GM10266 (cell line): ENCODE measurements at regions not wholly inside any gene's neighbourhood (a gene's known extent, or its start where the extent isn't known, plus 50 kb on each side); places are given as distances from the start of the nearest gene placed in this dataset.

Experiments used
- DNase-seq: peaks from one replicate; pipeline ENCODE4 v3.0.0; 2012; ENCODE audit errors: extremely low spot score
- CTCF ChIP-seq: IDR thresholded peaks from 2 replicates; pipeline ENCODE4 v1.5.1; 2012; ENCODE audit warnings: mild to moderate bottlenecking, low read depth; ENCODE audit not compliant: control insufficient read depth, insufficient read depth; ENCODE audit errors: missing control alignments

- TF ChIP-seq CTCF = no peak
- DNase-seq = no peak
Measured at GRCh38 chr15:67940324-67940719, 100.5 kb upstream of the RNU6-1 start.

GRCh38 chr15:67941648-67942310 is 101.9 kb upstream of the RNU6-1 start:
- DNase-seq = no peak
- TF ChIP-seq CTCF = no peak

- TF ChIP-seq CTCF = no peak
- DNase-seq = no peak
Measured at GRCh38 chr15:67943475-67943874, 103.6 kb upstream of the RNU6-1 start.

GRCh38 chr15:67944010-67944641 is 104.3 kb upstream of the RNU6-1 start:
- no peak for TF ChIP-seq CTCF
- DNase-seq = no peak

GRCh38 chr15:67945131-67945530 is 105.3 kb upstream of the RNU6-1 start:
- no peak for TF ChIP-seq CTCF
- no peak for DNase-seq

DNA sequence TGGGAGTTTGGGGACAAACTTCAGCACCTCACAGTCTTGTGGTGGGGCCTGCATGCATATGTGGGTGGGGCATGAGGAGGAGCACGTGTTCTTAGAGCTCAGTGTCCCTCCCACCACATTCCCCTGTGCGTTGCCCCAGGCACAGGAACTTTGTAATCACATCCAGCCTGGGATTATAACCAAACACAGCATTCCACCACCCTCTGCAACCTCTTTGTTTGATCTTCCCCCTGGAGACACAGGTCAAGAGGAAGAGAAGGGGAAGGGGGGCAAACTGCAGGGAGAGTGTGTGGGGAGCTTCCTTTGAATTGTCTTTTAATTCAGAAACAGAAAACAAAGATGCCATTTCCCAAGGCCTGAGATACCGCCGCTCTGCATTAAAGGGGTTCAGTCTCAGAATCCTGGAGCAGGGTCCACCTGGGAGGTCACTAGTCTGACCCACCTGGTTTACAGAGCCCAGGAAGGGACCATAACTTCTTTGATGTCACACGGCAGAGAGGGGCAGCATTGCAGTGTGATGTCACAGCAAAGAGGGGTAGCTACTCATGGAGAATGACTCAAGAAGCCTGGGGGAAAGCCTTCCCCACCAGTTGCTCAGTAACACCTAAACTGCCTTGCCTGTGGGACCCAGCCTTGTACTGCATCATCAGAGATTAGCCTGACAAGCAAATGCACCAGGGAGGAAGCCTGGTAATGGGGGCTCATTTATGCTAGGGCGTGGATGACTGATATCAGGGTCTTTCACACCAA is 106.3 kb upstream of the RNU6-1 start:
- DNase-seq = no peak
- TF ChIP-seq CTCF = no peak

- no peak for TF ChIP-seq CTCF
- no peak for DNase-seq
Measured at GRCh38 chr15:67946701-67947100, 106.9 kb upstream of the RNU6-1 start.
